T-cell (primary cell): ENCODE measurements at regions not wholly inside any gene's neighbourhood (a gene's known extent, or its start where the extent isn't known, plus 50 kb on each side); places are given as distances from the start of the nearest gene placed in this dataset.

ENCODE experiments used
- ATAC-seq, 4 experiments: fragments of 200-7000 bp in 3 of 4; fragments of 150-1000 bp in 1 of 4; cut with Tn5 transposase; replicated peaks in 1 of 4; 1 replicate in 3 of 4; 2 replicates in 1 of 4; pipeline ENCODE4 v1.10.0; 2021; ENCODE audit warnings: moderate library complexity in 3 of 4, mild to moderate bottlenecking in 2 of 4, moderate number of reproducible peaks in 1 of 4
- CTCF ChIA-PET, 2 donors: fragments of 300-600 bp; sonication (Branson Sonifier 250); formaldehyde crosslinking; loops; one replicate each; lab custom pipeline; 2022; ENCODE audit warnings: antibody characterized with exemption in 2 of 2; lab: Charles Lee
- POLR2A ChIA-PET, 2 donors: fragments of 300-600 bp; sonication (Branson Sonifier 250); formaldehyde crosslinking; loops; one replicate each; lab custom pipeline; 2022; ENCODE audit warnings: antibody characterized with exemption in 2 of 2; lab: Charles Lee
- DNase-seq, 35 experiments: peaks; one replicate each; pipeline versions ENCODE4 v3.0.0 to v3.0.0-alpha.2; 2013 to 2023
- H3K27ac ChIP-seq: one replicate; pipeline ENCODE4 v1.5.1; 2013; ENCODE audit warnings: low read length
- H3K27me3 ChIP-seq, 2 experiments: replicated peaks in 1 of 2; 1 replicate in 1 of 2; 2 replicates in 1 of 2; pipeline versions ENCODE4 v1.6.1 to v1.7.0; 2013; ENCODE audit warnings: low read length in 1 of 2, mixed read lengths in 1 of 2; ENCODE audit not compliant: control insufficient read depth in 2 of 2, insufficient read depth in 2 of 2; ENCODE audit errors: extremely low read depth in 1 of 2
- H3K36me3 ChIP-seq, 2 donors: 1 replicate in 1 of 2; 2 replicates in 1 of 2; pipeline versions ENCODE4 v1.6.1 to v1.7.0; 2013; ENCODE audit warnings: low read length in 1 of 2; ENCODE audit not compliant: control insufficient read depth in 2 of 2, insufficient read depth in 1 of 2; ENCODE audit errors: extremely low read depth in 1 of 2
- H3K4me1 ChIP-seq, 2 experiments: 1 replicate in 1 of 2; 2 replicates in 1 of 2; pipeline versions ENCODE4 v1.6.1 to v1.7.0; 2013; ENCODE audit warnings: low read length in 2 of 2, mixed read lengths in 1 of 2; ENCODE audit not compliant: insufficient read depth in 2 of 2, control insufficient read depth in 1 of 2; ENCODE audit errors: extremely low read depth in 1 of 2
- H3K4me3 ChIP-seq, 2 donors: 1 replicate in 1 of 2; 2 replicates in 1 of 2; pipeline versions ENCODE4 v1.5.1 to v1.7.0; 2013; ENCODE audit warnings: mild to moderate bottlenecking in 2 of 2, low read length in 1 of 2, moderate library complexity in 1 of 2; ENCODE audit not compliant: control insufficient read depth in 1 of 2; ENCODE audit errors: extremely low read depth in 1 of 2
- H3K9me3 ChIP-seq: 2 replicates; pipeline ENCODE4 v1.7.0; 2013
- H3K27ac Mint-ChIP-seq, 2 donors: one replicate each; pipeline ENCODE4 v1.8.0; 2020 to 2021; ENCODE audit warnings: mild to moderate bottlenecking in 2 of 2, mixed read lengths in 2 of 2
- H3K27me3 Mint-ChIP-seq, 2 donors: one replicate each; pipeline ENCODE4 v1.8.0; 2021 to 2022; ENCODE audit warnings: mixed read lengths in 2 of 2
- H3K36me3 Mint-ChIP-seq: one replicate; pipeline ENCODE4 v1.8.0; 2021; ENCODE audit warnings: mixed read lengths
- H3K4me1 Mint-ChIP-seq, 3 donors: one replicate each; pipeline ENCODE4 v1.8.0; 2020 to 2022; ENCODE audit warnings: mixed read lengths in 3 of 3, mild to moderate bottlenecking in 1 of 3
- H3K4me3 Mint-ChIP-seq, 3 donors: one replicate each; pipeline ENCODE4 v1.8.0; 2020 to 2022; ENCODE audit warnings: mild to moderate bottlenecking in 3 of 3, mixed read lengths in 3 of 3, moderate library complexity in 3 of 3
- H3K9me3 Mint-ChIP-seq, 3 donors: one replicate each; pipeline ENCODE4 v1.8.0; 2020 to 2022; ENCODE audit warnings: mixed read lengths in 3 of 3
- WGBS: methylation state at CpG from one replicate; pipeline ENCODE4 v1.1.5; 2013; ENCODE audit warnings: missing lambda C conversion rate; ENCODE audit not compliant: insufficient coverage; 5-methylcytosine and 5-hydroxymethylcytosine counted together

- Mint-ChIP-seq H3K4me1 (no peaks in the 10 kb centered on the region), H3K27ac (no peak overlapping the region), H3K4me3 (no peak overlapping the region), H3K27me3 (peaks cover 12 to 26% of the 10 kb centered on the region in 2 donors), H3K9me3 (peaks cover 0 to 6% (median 0%) of the 10 kb centered on the region in 3 donors), H3K36me3 (no peaks in the 10 kb centered on the region)
- no peaks in the 10 kb centered on the region for H3K36me3 ChIP-seq
- no peak overlapping the region for H3K4me3 ChIP-seq
- no peaks in the 10 kb centered on the region for H3K9me3 ChIP-seq
- no peaks in the 10 kb centered on the region for H3K4me1 ChIP-seq
- H3K27me3 ChIP-seq: peaks cover 0 to 14% of the 10 kb centered on the region in 2 experiments
- H3K27ac ChIP-seq: no peak overlapping the region
- DNase-seq (no peak), ATAC-seq (no peak)
- 83% methylated on average over 10 of the region's 14 CpGs for WGBS
- ChIA-PET POLR2A (no interaction called here), CTCF (no interaction called here)
These were observed 238.6 kb upstream of the PFKP start for GRCh38 chr10:2828741-2829140.

DNA sequence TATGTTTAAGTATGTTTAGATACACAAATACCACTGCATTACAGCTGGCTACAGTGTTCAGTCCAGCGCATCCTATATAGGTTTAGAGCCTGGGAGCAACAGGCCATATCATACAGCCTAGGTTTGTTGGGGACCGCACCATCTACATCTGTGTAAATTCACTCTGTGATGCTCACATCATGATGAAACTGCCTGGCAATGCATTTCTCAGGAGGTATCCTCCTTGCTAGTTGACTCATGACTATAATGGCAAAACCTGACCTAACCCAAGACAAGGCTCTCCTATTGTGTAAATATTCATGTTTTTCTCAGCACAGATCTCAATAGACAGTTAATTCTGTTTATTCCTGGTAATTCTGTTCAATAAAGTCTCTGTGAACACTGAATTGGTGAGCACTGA is 240.7 kb upstream of the PFKP start:
- Histone ChIP-seq H3K27ac (no peak overlapping the region), H3K4me3 (no peak overlapping the region), H3K4me1 (no peaks in the 10 kb centered on the region), H3K36me3 (no peaks in the 10 kb centered on the region), H3K27me3 (peaks cover 0 to 10% of the 10 kb centered on the region in 2 experiments), H3K9me3 (no peaks in the 10 kb centered on the region)
- WGBS: no CpG with 5 or more reads among the region's 2 CpGs
- Mint-ChIP-seq H3K36me3 (no peaks in the 10 kb centered on the region), H3K4me3 (no peak overlapping the region), H3K9me3 (no peaks in the 10 kb centered on the region), H3K27me3 (peaks cover 9 to 16% of the 10 kb centered on the region in 2 donors), H3K4me1 (no peaks in the 10 kb centered on the region), H3K27ac (no peak overlapping the region)
- DNase-seq (no peak), ATAC-seq (no peak)
- POLR2A ChIA-PET: no interaction called here
- CTCF ChIA-PET: no interaction called here

DNA sequence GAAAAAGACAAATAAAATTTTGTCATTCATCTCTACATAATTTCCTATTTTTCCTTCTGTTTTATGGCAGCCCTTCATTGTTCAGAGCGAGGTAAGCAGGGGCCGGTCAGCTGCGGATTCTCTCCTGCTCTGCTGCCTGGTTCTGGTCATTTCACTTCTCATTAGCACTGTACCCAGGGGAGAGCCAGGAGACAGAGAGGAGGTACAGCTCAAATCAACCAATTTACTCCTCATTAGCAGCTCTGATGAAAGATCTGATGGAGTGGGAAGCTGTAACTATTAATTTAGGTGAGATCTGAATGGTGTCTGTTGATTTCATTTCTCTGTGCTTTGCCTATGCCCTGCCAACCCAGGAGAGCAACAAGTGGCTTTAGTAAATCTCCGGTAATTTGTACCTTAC is 241.5 kb upstream of the PFKP start:
- H3K27me3 ChIP-seq: peaks cover 0 to 10% of the 10 kb centered on the region in 2 experiments
- Mint-ChIP-seq H3K27me3 (peaks cover 8% of the 10 kb centered on the region in 2 donors), H3K4me3 (no peak overlapping the region), H3K4me1 (no peaks in the 10 kb centered on the region), H3K27ac (no peak overlapping the region), H3K36me3 (no peaks in the 10 kb centered on the region), H3K9me3 (no peaks in the 10 kb centered on the region)
- POLR2A ChIA-PET: no interaction called here
- WGBS: no CpG with 5 or more reads among the region's 4 CpGs
- H3K4me1 ChIP-seq: no peaks in the 10 kb centered on the region
- H3K4me3 ChIP-seq: no peak overlapping the region
- DNase-seq (no peak), ATAC-seq (no peak)
- no peak overlapping the region for H3K27ac ChIP-seq
- no peaks in the 10 kb centered on the region for H3K36me3 ChIP-seq
- H3K9me3 ChIP-seq: no peaks in the 10 kb centered on the region
- CTCF ChIA-PET: no interaction called here

- Mint-ChIP-seq H3K4me3 (no peak overlapping the region), H3K27ac (no peak overlapping the region), H3K4me1 (no peaks in the 10 kb centered on the region), H3K9me3 (no peaks in the 10 kb centered on the region), H3K27me3 (peaks cover 6 to 9% of the 10 kb centered on the region in 2 donors), H3K36me3 (no peaks in the 10 kb centered on the region)
- Histone ChIP-seq H3K36me3 (no peaks in the 10 kb centered on the region), H3K27me3 (peaks cover 0 to 10% of the 10 kb centered on the region in 2 experiments), H3K4me3 (no peak overlapping the region), H3K4me1 (no peaks in the 10 kb centered on the region), H3K9me3 (no peaks in the 10 kb centered on the region), H3K27ac (no peak overlapping the region)
- ChIA-PET CTCF (no interaction called here), POLR2A (no interaction called here)
- no peak for ATAC-seq
- no peak for DNase-seq
- 81% methylated on average over 5 of the region's 20 CpGs for WGBS
These were observed 249.3 kb upstream of the PFKP start for GRCh38 chr10:2817940-2818636.

GRCh38 chr10:2813693-2814092 is 253.7 kb upstream of the PFKP start:
- Mint-ChIP-seq H3K9me3 (peaks cover 0 to 4% (median 2%) of the 10 kb centered on the region in 3 donors), H3K27ac (no peak overlapping the region), H3K4me1 (no peaks in the 10 kb centered on the region), H3K36me3 (no peaks in the 10 kb centered on the region), H3K27me3 (peaks cover 6 to 9% of the 10 kb centered on the region in 2 donors), H3K4me3 (no peak overlapping the region)
- Histone ChIP-seq H3K4me1 (no peaks in the 10 kb centered on the region), H3K27ac (no peak overlapping the region), H3K36me3 (no peaks in the 10 kb centered on the region), H3K4me3 (no peak overlapping the region), H3K9me3 (no peaks in the 10 kb centered on the region), H3K27me3 (peaks cover 0 to 6% of the 10 kb centered on the region in 2 experiments)
- DNase-seq (no peak), ATAC-seq (no peak)
- CTCF ChIA-PET: no interaction called here
- POLR2A ChIA-PET: no interaction called here
- WGBS: 82% methylated on average over 5 of the region's 7 CpGs

DNA sequence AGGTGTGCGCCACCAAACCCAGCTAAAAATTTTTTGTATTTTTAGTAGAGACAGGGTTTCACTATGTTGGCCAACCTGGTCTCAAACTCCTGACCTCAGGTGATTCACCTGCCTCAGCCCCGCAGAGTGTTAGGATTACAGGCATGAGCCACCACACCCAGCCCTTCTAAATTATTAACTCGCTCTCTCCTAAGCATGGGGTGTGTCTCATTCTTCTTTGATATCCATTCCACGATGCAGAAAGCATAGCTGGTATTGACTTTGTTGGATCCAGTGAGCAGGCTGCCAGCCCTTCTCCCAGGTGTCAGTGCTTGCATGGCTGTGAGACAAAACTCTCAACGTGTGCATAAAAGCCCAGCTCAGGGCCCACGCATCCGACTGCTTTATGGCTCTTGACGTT is 254.1 kb upstream of the PFKP start:
- Histone ChIP-seq H3K4me3 (no peak overlapping the region), H3K27ac (no peak overlapping the region), H3K27me3 (peaks cover 0 to 6% of the 10 kb centered on the region in 2 experiments), H3K4me1 (no peaks in the 10 kb centered on the region), H3K36me3 (no peaks in the 10 kb centered on the region), H3K9me3 (no peaks in the 10 kb centered on the region)
- ChIA-PET POLR2A (interaction anchor here (0.6 to 1.0 kb wide), 2 partner anchors 8 to 418 kb away, joined by 3 to 4 read pairs; no protein-coding TSS in a partner anchor), CTCF (no interaction called here)
- H3K9me3 Mint-ChIP-seq: peaks cover 0 to 4% (median 2%) of the 10 kb centered on the region in 3 donors
- H3K36me3 Mint-ChIP-seq: no peaks in the 10 kb centered on the region
- WGBS: 87% methylated on average over 5 of the region's 8 CpGs
- DNase-seq: no peak
- no peak for ATAC-seq
- H3K27me3 Mint-ChIP-seq: peaks cover 6 to 9% of the 10 kb centered on the region in 2 donors
- H3K4me3 Mint-ChIP-seq: no peak overlapping the region
- no peaks in the 10 kb centered on the region for H3K4me1 Mint-ChIP-seq
- H3K27ac Mint-ChIP-seq: no peak overlapping the region
